Tibial nerve (tissue), 4 donors: ENCODE measurements at regions not wholly inside any gene's neighbourhood (a gene's known extent, or its start where the extent isn't known, plus 50 kb on each side); places are given as distances from the start of the nearest gene placed in this dataset.

Source experiments
- CTCF ChIP-seq, 5 experiments: fragments of 200-600 bp in 3 of 5; fragments of 450-650 bp in 2 of 5; sonication (generic) in 3 of 5; IDR thresholded peaks; one replicate each; pipeline ENCODE4 v1.5.1; 2016 to 2019; ENCODE audit warnings: antibody characterized with exemption in 5 of 5, mild to moderate bottlenecking in 3 of 5, moderate library complexity in 2 of 5
- EP300 ChIP-seq, 2 donors: sonication (generic); formaldehyde crosslinking; IDR thresholded peaks; one replicate each; pipeline ENCODE4 v1.6.1; 2017; ENCODE audit warnings: antibody characterized with exemption in 2 of 2, mild to moderate bottlenecking in 1 of 2
- POLR2A ChIP-seq, 2 donors: fragments of 450-650 bp; IDR thresholded peaks; one replicate each; pipeline ENCODE4 v1.6.1; 2017; ENCODE audit warnings: antibody characterized with exemption in 2 of 2, mild to moderate bottlenecking in 2 of 2, moderate library complexity in 2 of 2

DNA sequence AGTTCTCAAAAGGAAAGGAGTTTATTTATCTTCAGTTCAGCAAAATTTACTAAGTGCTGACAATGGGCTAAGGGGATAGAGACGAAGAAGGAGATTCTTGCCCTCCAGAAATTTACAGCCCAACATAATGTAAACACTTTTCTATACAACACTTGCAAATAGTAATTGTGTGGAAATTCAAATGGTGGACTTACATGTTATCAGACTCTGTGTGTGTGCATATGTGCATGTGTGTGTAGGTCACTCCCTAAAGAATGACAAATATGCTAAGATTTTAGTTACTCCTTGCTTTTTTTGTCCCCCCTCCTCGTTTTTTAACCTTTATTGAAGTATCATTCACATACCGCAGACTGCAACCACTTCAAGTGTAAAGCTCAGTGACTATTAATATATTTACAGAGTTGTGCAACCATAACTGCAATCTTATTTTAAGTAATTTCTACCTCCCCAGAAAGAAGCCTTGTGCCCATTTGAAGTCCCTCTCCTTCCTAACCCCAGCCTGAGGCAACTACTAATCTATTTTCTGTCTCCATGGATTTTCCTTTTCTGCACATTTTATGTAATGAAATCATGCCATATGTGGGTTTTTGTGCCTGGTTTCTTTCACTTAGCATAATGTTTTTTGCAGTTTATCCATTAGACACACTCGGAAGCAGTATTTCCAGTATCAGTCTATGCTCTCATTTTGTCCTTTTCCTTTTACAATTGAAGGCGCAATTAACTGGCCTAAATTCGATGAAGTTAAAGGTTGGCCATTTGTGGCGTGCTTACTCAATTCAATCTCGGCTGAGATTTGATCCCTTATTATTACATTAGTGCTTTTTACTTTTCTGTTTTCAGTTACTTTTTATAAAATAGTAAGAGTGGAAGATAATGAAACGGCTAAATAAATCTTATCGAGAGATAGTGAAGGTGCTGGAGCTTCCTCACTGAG lies 318.4 kb downstream of the HAPSTR1 start:
- TF ChIP-seq CTCF (IDR thresholded peaks at IDR 0.05) (no peak), POLR2A (IDR thresholded peaks at IDR 0.05) (no peak), EP300 (IDR thresholded peaks at IDR 0.05) (no peak)
